GM13977 (cell line): ENCODE measurements at regions not wholly inside any gene's neighbourhood (a gene's known extent, or its start where the extent isn't known, plus 50 kb on each side); places are given as distances from the start of the nearest gene placed in this dataset.

Experiments
- DNase-seq: peaks from one replicate; pipeline ENCODE4 v3.0.0; 2012; ENCODE audit warnings: low spot score
- in situ Hi-C: fragments of 300-500 bp; cut with MboI; formaldehyde crosslinking; loops from one replicate; pipeline ENCODE4 v1.12.0; 2022; ENCODE audit warnings: low sequenced_read_pairs, low pct_unique_long_range_greater_than_20kb, mixed read lengths, inconsistent platforms; ENCODE audit not compliant: unreplicated experiment
- TF ChIP-seq, protein P1 (sequence below): IDR thresholded peaks from 2 replicates; pipeline ENCODE4 v1.5.1; 2012; ENCODE audit warnings: mild to moderate bottlenecking, control low read depth; ENCODE audit not compliant: insufficient read depth; ENCODE audit errors: extremely low read depth, missing control alignments

DNA sequence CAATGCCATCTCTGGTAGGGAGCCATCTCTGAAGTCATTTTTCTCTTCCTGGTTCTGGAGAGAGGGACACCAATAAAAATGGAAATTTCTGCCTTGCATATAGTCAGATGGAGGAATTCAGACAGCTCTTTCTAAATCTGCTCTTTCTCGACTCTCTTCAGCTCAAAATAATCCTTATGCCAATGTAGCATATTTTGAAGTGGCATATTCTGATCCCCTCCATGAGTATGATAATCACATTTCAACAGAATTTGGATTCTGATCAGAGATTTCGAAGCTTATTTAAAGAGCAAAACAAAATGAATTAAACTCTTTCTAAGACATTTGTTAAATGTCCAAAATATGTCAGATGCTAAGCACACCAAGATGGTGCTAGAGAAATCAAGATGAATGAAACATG lies 267.1 kb upstream of the BTBD3 start:
- in situ Hi-C loops: no loop called here
- DNase-seq: no peak
- TF ChIP-seq, protein P1, sequence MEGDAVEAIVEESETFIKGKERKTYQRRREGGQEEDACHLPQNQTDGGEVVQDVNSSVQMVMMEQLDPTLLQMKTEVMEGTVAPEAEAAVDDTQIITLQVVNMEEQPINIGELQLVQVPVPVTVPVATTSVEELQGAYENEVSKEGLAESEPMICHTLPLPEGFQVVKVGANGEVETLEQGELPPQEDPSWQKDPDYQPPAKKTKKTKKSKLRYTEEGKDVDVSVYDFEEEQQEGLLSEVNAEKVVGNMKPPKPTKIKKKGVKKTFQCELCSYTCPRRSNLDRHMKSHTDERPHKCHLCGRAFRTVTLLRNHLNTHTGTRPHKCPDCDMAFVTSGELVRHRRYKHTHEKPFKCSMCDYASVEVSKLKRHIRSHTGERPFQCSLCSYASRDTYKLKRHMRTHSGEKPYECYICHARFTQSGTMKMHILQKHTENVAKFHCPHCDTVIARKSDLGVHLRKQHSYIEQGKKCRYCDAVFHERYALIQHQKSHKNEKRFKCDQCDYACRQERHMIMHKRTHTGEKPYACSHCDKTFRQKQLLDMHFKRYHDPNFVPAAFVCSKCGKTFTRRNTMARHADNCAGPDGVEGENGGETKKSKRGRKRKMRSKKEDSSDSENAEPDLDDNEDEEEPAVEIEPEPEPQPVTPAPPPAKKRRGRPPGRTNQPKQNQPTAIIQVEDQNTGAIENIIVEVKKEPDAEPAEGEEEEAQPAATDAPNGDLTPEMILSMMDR: no peak

DNA sequence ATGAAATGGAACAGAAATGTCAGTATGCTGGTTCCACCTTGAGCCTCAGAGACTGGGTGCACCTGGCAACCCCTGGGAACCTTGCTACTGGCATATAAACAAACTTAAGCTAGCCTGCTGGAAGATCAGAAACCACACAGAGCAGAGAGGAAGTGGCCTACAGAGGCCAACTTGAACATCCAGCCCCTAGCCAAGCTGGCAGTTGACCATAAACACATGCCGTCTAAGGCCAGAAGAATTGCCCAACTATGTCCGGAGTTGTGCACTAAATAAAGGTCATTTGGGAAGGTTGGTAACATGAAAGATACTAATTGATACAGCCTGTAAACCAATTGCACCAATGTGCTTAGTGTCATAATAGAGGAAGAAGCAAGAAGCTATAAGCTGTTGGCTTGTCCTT lies 266.6 kb upstream of the BTBD3 start:
- DNase-seq: no peak
- TF ChIP-seq, protein P1: no peak
- in situ Hi-C loops: no loop called here

DNA sequence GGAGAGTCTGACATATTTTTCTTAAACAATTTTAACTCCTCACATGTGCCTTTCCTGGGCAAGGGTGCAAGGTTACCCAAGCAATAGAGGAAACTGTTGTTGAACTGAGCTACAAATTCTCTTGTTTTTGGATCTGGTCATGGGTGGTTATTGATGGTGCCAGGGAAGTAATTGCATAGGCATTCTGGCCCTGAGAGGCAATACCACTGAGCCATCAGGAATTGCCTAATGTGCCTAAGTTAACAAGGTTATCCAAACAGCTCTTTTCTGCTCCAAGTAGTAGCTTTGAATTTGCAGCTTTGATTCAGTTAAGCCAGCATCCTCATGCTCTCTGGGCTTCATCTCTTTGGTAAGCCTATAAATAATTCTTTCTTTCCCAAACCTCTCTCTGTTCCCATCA lies 266.0 kb upstream of the BTBD3 start:
- in situ Hi-C loops: no loop called here

DNA sequence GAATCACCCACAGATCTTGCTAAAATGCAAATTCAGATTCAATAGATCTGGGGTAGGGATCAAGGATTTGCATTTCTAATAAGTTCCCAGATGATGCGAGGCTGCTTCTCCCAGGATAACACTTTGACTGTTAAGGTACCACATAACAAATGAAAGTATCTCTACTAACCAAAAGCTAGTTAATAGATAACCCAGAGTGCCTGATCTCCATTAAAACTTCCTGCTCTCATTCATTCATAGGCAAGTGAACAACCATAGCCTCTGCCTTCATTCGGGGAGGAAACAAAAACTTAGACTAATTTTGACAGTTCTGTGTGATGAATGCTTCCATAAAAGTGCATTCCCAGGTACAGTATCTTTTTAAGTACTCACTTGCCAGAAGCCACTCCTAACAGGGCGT lies 265.6 kb upstream of the BTBD3 start:
- TF ChIP-seq, protein P1: no peak
- DNase-seq: no peak
- in situ Hi-C loops: no loop called here

More for the DNA sequence above, 266.0 kb upstream of the BTBD3 start:
- DNase-seq: no peak
- TF ChIP-seq, protein P1: no peak

DNA sequence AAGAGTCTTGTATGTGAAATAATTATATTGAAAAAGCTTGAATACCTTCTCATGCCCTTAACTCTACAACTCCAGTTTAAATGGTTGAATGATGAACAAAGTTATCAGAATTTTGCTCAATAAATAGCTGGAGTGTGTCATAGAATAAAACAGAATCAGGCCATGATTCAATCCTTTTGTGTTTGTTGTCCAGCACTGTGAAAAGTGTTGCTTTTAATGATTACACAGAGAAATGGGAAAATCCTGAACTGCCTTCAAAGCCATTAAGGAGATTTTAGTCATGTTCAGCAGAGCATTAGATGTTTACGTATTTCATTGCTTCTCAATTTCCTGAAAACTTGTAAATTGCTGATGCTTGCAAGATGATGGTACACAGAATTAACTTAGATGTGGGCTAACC lies 262.9 kb upstream of the BTBD3 start:
- no peak for DNase-seq
- in situ Hi-C loops: no loop called here
- TF ChIP-seq, protein P1: no peak

DNA sequence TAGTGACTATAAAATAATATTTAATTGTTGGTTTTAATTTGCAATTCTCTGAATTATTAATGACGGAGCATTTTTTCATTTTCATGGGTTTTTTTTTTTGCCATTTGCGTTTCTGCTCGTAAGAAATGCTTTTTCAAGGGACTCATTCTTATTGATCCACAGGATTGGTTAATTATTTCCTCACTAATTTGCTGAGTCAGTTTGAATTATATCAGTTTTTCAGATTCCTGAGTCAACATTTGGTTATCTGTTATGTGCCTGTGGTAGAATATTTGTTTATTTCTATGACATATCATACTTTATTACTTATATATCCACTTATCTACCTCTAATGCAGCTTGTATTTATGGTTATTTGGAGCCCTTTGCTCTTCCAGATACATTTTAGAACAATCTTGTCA lies 257.0 kb upstream of the BTBD3 start:
- DNase-seq: no peak
- in situ Hi-C loops: no loop called here
- TF ChIP-seq, protein P1: no peak

DNA sequence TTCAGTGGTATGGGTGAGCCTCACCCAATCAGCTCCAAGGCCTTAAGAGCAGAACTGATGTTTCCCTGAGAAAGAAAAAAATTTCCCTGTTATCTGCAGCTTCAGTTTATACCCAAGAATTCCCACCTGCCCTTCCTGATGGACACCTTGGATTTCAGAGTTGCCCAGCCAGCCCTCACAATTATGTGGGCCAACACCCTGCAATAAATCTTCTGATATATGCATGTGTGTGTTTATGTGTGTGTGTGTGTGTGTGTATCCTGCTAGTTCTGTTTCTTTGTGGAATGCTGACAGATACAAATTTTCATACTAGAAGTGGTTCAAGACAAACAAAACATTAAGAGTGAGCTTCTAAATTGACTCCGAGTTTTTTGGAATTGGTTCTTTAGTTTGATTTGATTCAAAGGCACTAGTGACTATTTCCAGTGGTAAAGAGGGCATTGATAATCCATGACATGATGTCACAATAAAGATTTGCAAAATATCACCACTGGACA lies 246.6 kb upstream of the BTBD3 start:
- in situ Hi-C loops: no loop called here
- TF ChIP-seq, protein P1: no peak
- DNase-seq: no peak
